ENCODE measurements at regions not wholly inside any gene's neighbourhood (a gene's known extent, or its start where the extent isn't known, plus 50 kb on each side); places are given as distances from the start of the nearest gene placed in this dataset.

- no peak overlapping the region for H3K27ac ChIP-seq
- no peak for TF ChIP-seq ZFX (IDR thresholded peaks at IDR 0.05; ENCODE audit: borderline replicate concordance)
- TF ChIP-seq, protein P1, sequence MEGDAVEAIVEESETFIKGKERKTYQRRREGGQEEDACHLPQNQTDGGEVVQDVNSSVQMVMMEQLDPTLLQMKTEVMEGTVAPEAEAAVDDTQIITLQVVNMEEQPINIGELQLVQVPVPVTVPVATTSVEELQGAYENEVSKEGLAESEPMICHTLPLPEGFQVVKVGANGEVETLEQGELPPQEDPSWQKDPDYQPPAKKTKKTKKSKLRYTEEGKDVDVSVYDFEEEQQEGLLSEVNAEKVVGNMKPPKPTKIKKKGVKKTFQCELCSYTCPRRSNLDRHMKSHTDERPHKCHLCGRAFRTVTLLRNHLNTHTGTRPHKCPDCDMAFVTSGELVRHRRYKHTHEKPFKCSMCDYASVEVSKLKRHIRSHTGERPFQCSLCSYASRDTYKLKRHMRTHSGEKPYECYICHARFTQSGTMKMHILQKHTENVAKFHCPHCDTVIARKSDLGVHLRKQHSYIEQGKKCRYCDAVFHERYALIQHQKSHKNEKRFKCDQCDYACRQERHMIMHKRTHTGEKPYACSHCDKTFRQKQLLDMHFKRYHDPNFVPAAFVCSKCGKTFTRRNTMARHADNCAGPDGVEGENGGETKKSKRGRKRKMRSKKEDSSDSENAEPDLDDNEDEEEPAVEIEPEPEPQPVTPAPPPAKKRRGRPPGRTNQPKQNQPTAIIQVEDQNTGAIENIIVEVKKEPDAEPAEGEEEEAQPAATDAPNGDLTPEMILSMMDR (IDR thresholded peaks at IDR 0.05) = no peak
Measured at GRCh38 chr2:67854103-67854743, 208.6 kb downstream of the C1D start.

GRCh38 chr2:67854798-67855197 lies 208.0 kb downstream of the C1D start:
- no peak overlapping the region for H3K27ac ChIP-seq
- TF ChIP-seq ZFX (IDR thresholded peaks at IDR 0.05; ENCODE audit: borderline replicate concordance) = no peak
- TF ChIP-seq, protein P1 (IDR thresholded peaks at IDR 0.05) = peak; percentile 63

DNA sequence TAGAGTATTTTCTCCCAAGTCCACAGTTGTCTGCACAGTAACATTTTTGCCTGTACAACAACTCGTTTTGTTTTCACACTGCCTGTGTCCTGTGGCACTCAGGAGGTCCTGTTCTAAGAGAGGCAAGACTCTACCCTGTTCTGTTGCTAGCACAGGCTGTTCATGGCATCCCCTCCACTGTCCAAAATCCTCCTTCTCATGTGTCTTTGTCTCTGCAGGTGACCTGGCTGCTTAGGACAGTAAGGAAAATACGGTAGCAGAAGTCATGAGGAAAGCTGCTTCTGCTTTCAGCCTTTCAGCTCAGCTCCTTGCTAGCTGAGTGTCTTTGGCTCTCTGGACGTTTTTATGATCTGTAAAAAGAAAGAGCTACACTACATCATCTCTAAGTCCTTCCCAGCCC lies 205.9 kb downstream of the C1D start:
- no peak overlapping the region for H3K27ac ChIP-seq
- TF ChIP-seq, protein P1 (IDR thresholded peaks at IDR 0.05) = no peak
- TF ChIP-seq ZFX (IDR thresholded peaks at IDR 0.05; ENCODE audit: borderline replicate concordance) = no peak

GRCh38 chr2:67857836-67858235 lies 205.0 kb downstream of the C1D start:
- TF ChIP-seq, protein P1 (IDR thresholded peaks at IDR 0.05) = no peak
- TF ChIP-seq ZFX (IDR thresholded peaks at IDR 0.05; ENCODE audit: borderline replicate concordance) = no peak
- no peak overlapping the region for H3K27ac ChIP-seq

- no peak overlapping the region for H3K27ac ChIP-seq
- no peak for TF ChIP-seq ZFX (IDR thresholded peaks at IDR 0.05; ENCODE audit: borderline replicate concordance)
- TF ChIP-seq, protein P1 (IDR thresholded peaks at IDR 0.05) = no peak
Measured at GRCh38 chr2:67858886-67859285, 203.9 kb downstream of the C1D start.

DNA sequence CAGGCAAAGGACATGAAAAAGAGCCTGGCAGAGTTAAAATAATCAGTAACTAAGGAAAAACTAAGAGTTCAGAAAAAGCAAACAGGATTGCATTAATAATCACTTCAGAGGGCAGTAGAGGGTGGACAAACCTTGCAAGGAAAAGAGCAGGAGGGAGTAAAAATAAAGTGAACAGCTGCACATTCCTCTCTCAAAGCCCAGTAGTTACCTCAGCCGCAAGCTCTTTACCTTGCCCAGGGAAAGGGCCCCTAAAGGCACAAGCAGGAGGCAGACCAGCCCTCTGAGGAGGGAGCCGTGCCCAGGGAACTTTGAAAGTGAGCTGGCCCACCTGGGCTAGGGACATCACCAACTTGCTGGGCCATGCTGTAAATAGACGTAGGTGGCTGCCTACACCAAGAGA lies 196.9 kb downstream of the C1D start:
- TF ChIP-seq, protein P1 (IDR thresholded peaks at IDR 0.05) = no peak
- TF ChIP-seq ZFX (IDR thresholded peaks at IDR 0.05; ENCODE audit: borderline replicate concordance) = no peak
- H3K27ac ChIP-seq = no peak overlapping the region

DNA sequence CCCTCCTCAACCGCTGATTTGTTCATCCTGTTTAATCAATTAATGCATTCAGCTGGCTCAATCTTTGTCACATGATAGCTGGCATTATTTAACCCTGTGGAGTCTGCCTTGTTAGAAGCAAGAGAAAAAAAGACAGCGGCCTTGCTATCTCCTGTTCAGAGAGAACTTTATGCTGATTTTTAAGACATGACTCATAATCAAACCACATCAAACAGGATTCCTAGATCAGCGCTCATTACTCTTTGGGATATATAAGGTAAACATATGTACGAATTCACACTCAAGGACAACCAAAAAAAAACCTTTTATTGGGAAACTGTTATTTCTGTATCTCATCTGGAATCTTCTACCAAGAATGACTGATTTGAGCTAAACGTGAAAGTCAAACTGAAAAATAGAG lies 195.1 kb downstream of the C1D start:
- no peak overlapping the region for H3K27ac ChIP-seq
- TF ChIP-seq ZFX (IDR thresholded peaks at IDR 0.05; ENCODE audit: borderline replicate concordance) = no peak

Measured in 22Rv1 (cell line).